Neural cell (in vitro differentiated cells): ENCODE measurements at regions not wholly inside any gene's neighbourhood (a gene's known extent, or its start where the extent isn't known, plus 50 kb on each side); places are given as distances from the start of the nearest gene placed in this dataset.

ENCODE experiments used
- H2AFZ ChIP-seq: fragments of 200-600, 300-800 bp; sonication (generic), shearing (Covaris generic); 2 replicates; pipeline ENCODE4 v1.6.0; 2014; ENCODE audit warnings: low read depth, mild to moderate bottlenecking, antibody characterized with exemption, low read length, moderate library complexity
- H3F3A ChIP-seq: fragments of 200-600 bp; shearing (Covaris generic); 2 replicates; pipeline ENCODE4 v1.6.1; 2016; ENCODE audit warnings: mild to moderate bottlenecking, moderate library complexity, mixed read lengths, antibody characterized with exemption, low read length; ENCODE audit not compliant: insufficient read depth, poor library complexity, severe bottlenecking
- H3K27ac ChIP-seq: fragments of 200-600, 300-800 bp; sonication (generic), shearing (Covaris generic); 2 replicates; pipeline ENCODE4 v1.5.1; 2014; ENCODE audit warnings: mild to moderate bottlenecking, low read length, moderate library complexity
- H3K27me3 ChIP-seq: fragments of 300-800, 200-600 bp; sonication (generic), shearing (Covaris generic); 2 replicates; pipeline ENCODE4 v1.6.0; 2014; ENCODE audit warnings: mild to moderate bottlenecking, low read depth, low read length, moderate library complexity; ENCODE audit not compliant: insufficient read depth
- H3K36me3 ChIP-seq: fragments of 300-800, 200-600 bp; sonication (generic), shearing (Covaris generic); 2 replicates; pipeline ENCODE4 v1.5.1; 2014; ENCODE audit warnings: mild to moderate bottlenecking, antibody characterized with exemption, low read length, moderate library complexity; ENCODE audit not compliant: insufficient read depth
- H3K4me2 ChIP-seq: fragments of 300-800, 200-600 bp; sonication (generic), shearing (Covaris generic); 2 replicates; pipeline ENCODE4 v1.6.0; 2014; ENCODE audit warnings: mild to moderate bottlenecking, low read length
- H3K4me3 ChIP-seq: fragments of 300-800, 200-600 bp; sonication (generic), shearing (Covaris generic); 2 replicates; pipeline ENCODE4 v1.5.1; 2014; ENCODE audit warnings: mild to moderate bottlenecking, low read length, moderate library complexity
- H3K79me2 ChIP-seq: fragments of 200-600 bp; shearing (Covaris generic); replicated peaks from 2 replicates; pipeline ENCODE4 v1.6.0; 2014; ENCODE audit warnings: mild to moderate bottlenecking, low read length, moderate library complexity; ENCODE audit not compliant: insufficient read depth
- H3K9ac ChIP-seq: fragments of 300-800, 200-600 bp; sonication (generic), shearing (Covaris generic); 2 replicates; pipeline ENCODE4 v1.6.1; 2016; ENCODE audit warnings: mild to moderate bottlenecking, low read length, mixed read lengths
- H3K9me2 ChIP-seq: fragments of 200-600 bp; shearing (Covaris generic); 2 replicates; pipeline ENCODE4 v1.6.1; 2016; ENCODE audit warnings: mild to moderate bottlenecking, low read length, mixed read lengths; ENCODE audit not compliant: insufficient read depth
- H3K9me3 ChIP-seq: fragments of 200-600, 300-800 bp; sonication (generic), shearing (Covaris generic); 2 replicates; pipeline ENCODE4 v1.6.1; 2016; ENCODE audit warnings: mild to moderate bottlenecking, mixed run types, low read length, moderate library complexity, mixed read lengths
- H4K20me1 ChIP-seq: fragments of 200-600 bp; shearing (Covaris generic); 2 replicates; pipeline ENCODE4 v1.6.1; 2016; ENCODE audit warnings: mild to moderate bottlenecking, mixed run types; ENCODE audit not compliant: insufficient read depth
- CTCF ChIP-seq: fragments of 450-650 bp; IDR thresholded peaks from 2 replicates; pipeline ENCODE4 v1.5.1; 2014; ENCODE audit warnings: antibody characterized with exemption, mild to moderate bottlenecking, moderate library complexity; ENCODE audit not compliant: poor library complexity, severe bottlenecking
- EP300 ChIP-seq: fragments of 450-650 bp; conservative IDR thresholded peaks from 2 replicates; pipeline ENCODE4 v1.6.1; 2014; ENCODE audit warnings: antibody characterized with exemption, mild to moderate bottlenecking, moderate library complexity; ENCODE audit not compliant: poor library complexity, severe bottlenecking
- EZH2 ChIP-seq: fragments of 200-600, 300-800 bp; shearing (Covaris generic), sonication (generic); IDR thresholded peaks from 2 replicates; pipeline ENCODE4 v1.6.1; 2014; ENCODE audit warnings: antibody characterized with exemption, low read length, borderline replicate concordance, mild to moderate bottlenecking; ENCODE audit not compliant: insufficient read depth, poor library complexity, severe bottlenecking
- MXI1 ChIP-seq: fragments of 450-650 bp; conservative IDR thresholded peaks from 2 replicates; pipeline ENCODE4 v1.6.1; 2014; ENCODE audit warnings: antibody characterized with exemption, mild to moderate bottlenecking; ENCODE audit not compliant: poor library complexity, severe bottlenecking
- POLR2AphosphoS5 ChIP-seq: IDR thresholded peaks from 2 replicates; pipeline ENCODE4 v1.6.1; 2012
- RAD21 ChIP-seq: fragments of 450-650 bp; conservative IDR thresholded peaks from 2 replicates; pipeline ENCODE4 v1.6.1; 2014; ENCODE audit warnings: antibody characterized with exemption, mild to moderate bottlenecking, moderate library complexity
- REST ChIP-seq: IDR thresholded peaks from 2 replicates; pipeline ENCODE4 v1.6.1; 2012; ENCODE audit warnings: borderline replicate concordance
- SMC3 ChIP-seq: fragments of 450-650 bp; conservative IDR thresholded peaks from 2 replicates; pipeline ENCODE4 v1.6.1; 2014; ENCODE audit warnings: antibody characterized with exemption, mild to moderate bottlenecking, moderate library complexity; ENCODE audit not compliant: poor library complexity
- TAF1 ChIP-seq: IDR thresholded peaks from 2 replicates; pipeline ENCODE4 v1.6.1; 2012; ENCODE audit warnings: low read depth

GRCh38 chr20:24863356-24863755 is 85.7 kb upstream of the CST7 start:
- Histone ChIP-seq H3K79me2 (no peaks in the 10 kb centered on the region), H3K9me3 (peaks cover 9% of the 10 kb centered on the region), H3K9me2 (no peaks in the 10 kb centered on the region), H2AFZ (no peak overlapping the region), H3K27ac (no peak overlapping the region), H3K36me3 (no peaks in the 10 kb centered on the region), H3K4me2 (no peak overlapping the region), H3K4me3 (no peak overlapping the region), H3K9ac (no peak overlapping the region), H3K27me3 (no peaks in the 10 kb centered on the region), H4K20me1 (no peaks in the 10 kb centered on the region), H3F3A (no peaks in the 10 kb centered on the region)
- TF ChIP-seq POLR2AphosphoS5, result no peak
- TF ChIP-seq EZH2, result no peak

- TF ChIP-seq EP300, result no peak
- no peak for TF ChIP-seq EZH2
- TF ChIP-seq REST, result no peak
- no peak for TF ChIP-seq POLR2AphosphoS5
- TF ChIP-seq CTCF, result no peak
- TF ChIP-seq RAD21, result no peak
- TF ChIP-seq MXI1, result no peak
- no peak for TF ChIP-seq SMC3
- TF ChIP-seq TAF1, result no peak
- no peaks in the 10 kb centered on the region for H3F3A ChIP-seq
- H3K27me3 ChIP-seq, result no peaks in the 10 kb centered on the region
- H3K4me3 ChIP-seq, result no peak overlapping the region
- no peak overlapping the region for H3K4me2 ChIP-seq
- no peaks in the 10 kb centered on the region for H3K36me3 ChIP-seq
- H2AFZ ChIP-seq, result no peak overlapping the region
- no peaks in the 10 kb centered on the region for H3K9me2 ChIP-seq
- H3K9me3 ChIP-seq, result peaks cover 9% of the 10 kb centered on the region
- H3K27ac ChIP-seq, result no peak overlapping the region
- H4K20me1 ChIP-seq, result no peaks in the 10 kb centered on the region
- H3K79me2 ChIP-seq, result no peaks in the 10 kb centered on the region
- no peak overlapping the region for H3K9ac ChIP-seq
These were observed 83.1 kb upstream of the CST7 start for GRCh38 chr20:24866008-24866407.

DNA sequence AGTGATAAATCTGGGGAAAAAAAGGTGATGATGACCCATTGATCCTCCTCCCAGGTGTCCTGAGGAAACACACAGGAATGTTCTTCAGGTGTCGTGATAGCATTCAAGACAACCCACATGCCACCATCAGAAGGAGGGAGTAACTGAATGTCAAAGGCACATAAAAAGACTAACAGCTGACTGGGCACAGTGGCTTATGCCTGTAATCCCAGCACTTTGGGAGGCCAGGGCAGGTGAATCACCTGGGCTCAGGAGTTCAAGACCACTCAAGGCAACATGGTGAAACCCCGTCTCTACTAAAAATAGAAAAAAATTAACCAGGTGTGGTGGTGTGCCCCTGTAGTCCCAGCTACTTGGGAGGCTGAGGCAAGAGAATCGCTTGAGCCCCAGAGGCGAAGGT is 82.3 kb upstream of the CST7 start:
- no peak overlapping the region for H2AFZ ChIP-seq
- H3K27ac ChIP-seq, result no peak overlapping the region
- H3K4me2 ChIP-seq, result no peak overlapping the region
- H3K79me2 ChIP-seq, result no peaks in the 10 kb centered on the region
- no peaks in the 10 kb centered on the region for H3F3A ChIP-seq
- peaks cover 9% of the 10 kb centered on the region for H3K9me3 ChIP-seq
- H4K20me1 ChIP-seq, result no peaks in the 10 kb centered on the region
- no peak overlapping the region for H3K4me3 ChIP-seq
- TF ChIP-seq POLR2AphosphoS5 (no peak), EZH2 (no peak), SMC3 (no peak), REST (no peak), CTCF (no peak), EP300 (no peak), RAD21 (no peak), MXI1 (no peak), TAF1 (no peak)
- no peaks in the 10 kb centered on the region for H3K36me3 ChIP-seq
- H3K9me2 ChIP-seq, result no peaks in the 10 kb centered on the region
- H3K9ac ChIP-seq, result no peak overlapping the region
- H3K27me3 ChIP-seq, result no peaks in the 10 kb centered on the region
